GDM1 (cell line): ENCODE measurements at regions not wholly inside any gene's neighbourhood (a gene's known extent, or its start where the extent isn't known, plus 50 kb on each side); places are given as distances from the start of the nearest gene placed in this dataset.
"Not testable (repeated sequence)": the region's sequence is repeated elsewhere in the genome, so short reads cannot be mapped to it uniquely, and the experiment has no call there.

Source experiments
- DNase-seq: peaks from one replicate; lab custom pipeline; 2025; lab: John Stamatoyannopoulos, UW

DNA sequence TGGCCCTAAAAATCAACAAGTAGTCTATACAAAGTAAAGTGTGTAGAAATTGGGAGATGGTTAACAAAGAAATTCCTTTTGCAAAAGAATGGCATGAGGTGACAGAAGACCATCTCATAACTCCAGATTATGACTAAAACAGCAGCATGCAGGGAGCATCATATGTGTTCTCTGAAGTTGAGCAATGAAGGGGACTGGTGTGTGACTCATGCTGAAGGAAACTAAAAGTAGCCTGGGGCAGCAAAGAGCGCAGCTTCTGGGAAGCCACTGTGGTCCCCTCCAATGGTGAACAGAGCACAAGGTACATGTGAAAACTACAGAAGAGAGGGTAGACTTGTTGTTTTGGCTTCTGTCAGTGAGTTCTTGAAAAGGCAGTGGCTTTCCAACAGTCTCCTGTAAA, 133.4 kb downstream of the MACC1 start:
- DNase-seq: no peak

DNA sequence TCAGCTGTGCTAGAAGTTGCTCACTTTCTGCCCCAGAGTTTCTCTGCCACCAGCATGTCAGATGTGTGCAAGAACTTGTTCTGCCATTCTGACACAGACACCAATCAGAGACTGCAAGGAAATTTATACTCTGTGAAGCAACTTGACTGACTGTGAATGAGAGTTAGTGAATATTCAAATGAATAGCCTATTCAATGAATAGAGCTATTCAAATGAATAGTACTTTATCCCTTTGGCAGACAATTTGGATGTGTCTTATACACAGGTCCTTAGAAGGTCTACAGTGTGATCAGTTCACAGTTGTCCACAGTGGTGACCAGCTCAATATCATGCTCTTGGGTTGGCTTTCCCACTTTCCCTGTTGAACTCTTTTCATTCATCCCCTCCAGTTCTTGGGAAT, 138.1 kb downstream of the MACC1 start:
- DNase-seq: no peak

DNA sequence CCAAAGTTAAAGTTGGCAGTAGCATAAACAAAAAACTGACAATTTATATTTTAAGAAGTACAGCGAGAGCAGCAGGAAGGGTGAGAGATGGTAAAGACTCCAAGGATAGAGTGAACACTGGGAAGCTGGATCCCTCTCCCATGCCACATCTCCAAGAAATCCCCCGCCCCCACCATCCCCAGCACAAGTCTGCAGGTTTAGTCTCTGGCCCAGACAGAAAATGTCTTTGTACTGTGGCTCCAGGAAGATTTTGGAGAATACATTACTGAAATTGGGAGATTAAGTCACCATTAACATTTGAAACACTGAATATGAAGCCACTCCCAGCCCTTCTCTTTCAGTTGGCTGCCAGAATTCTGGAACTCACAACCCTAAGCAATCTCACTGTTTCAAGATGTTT, 140.3 kb downstream of the MACC1 start:
- DNase-seq: no peak

DNA sequence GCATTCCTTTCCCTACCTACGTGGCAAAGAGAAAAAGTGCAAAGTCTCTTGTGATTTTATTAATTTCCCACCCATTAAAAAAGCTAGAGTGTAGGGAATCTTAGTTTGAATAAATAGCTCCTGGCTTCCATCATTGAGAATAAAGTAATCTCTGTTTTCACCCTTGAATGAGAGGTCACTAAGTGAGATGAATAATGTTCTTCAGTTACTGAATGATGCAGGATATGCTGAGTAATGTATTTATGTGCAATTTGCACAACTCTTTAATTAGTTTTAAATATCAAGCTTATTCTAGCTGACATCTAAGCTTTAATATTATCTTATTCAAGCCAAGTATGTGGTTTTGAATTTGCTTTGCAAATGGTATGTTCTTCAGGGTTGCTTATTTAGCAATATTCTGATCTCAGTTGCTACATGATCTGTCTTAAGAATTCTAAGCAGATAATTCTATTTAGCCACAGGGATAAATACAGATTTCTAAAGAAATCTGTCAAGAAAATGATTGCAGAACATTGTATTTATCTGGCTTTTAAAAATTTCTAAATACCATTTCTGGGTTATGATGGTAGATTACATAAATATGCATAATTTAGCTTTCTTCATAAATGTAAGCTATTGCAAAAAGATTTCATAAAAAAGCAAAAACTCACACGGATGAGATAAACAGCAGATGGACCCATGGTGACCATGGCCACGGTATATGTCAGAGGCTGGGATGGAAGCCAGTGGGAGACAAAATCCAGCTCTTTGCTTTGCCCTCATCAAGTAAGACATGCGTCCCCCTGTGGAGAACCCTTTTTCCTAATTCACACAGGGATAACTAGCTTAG, 141.0 kb downstream of the MACC1 start:
- DNase-seq: no peak

DNA sequence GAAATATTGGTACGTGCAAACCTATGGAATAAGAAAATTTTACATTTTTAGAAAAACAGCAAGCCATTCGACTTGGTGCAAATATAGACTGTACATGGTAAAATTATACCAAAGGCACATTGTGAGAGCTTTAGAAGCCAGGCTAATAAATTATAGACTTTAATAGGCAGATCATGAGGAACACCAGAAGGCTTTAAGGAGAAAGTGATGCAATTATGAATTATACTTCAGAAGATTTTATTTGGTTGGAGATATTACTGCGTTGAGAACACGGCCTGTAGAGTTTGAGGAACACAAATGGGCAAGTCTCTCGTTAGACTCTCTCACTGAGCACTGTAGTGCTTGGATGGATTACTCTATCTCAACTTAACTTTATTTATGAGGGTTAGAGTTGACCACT, 141.7 kb downstream of the MACC1 start:
- DNase-seq: no peak

DNA sequence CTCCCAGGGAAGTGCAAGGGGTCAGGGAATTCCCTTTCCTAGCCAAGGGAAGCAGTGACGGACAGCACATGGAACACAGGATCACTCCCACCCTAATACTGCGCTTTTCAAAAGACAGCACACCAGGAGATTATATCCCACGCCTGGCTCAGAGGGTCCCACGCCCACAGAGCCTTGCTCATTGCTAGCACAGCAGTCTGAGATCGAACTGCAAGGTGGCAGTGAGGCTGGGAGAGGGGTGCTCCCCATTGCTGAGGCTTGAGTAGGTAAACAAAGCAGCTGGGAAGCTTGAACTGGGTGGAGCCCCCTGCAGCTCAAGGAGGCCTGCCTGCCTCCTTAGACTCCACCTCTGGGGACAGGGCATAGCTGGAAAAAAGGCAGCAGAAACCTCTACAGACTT, 149.2 kb downstream of the MACC1 start:
- DNase-seq: not testable (repeated sequence)

DNA sequence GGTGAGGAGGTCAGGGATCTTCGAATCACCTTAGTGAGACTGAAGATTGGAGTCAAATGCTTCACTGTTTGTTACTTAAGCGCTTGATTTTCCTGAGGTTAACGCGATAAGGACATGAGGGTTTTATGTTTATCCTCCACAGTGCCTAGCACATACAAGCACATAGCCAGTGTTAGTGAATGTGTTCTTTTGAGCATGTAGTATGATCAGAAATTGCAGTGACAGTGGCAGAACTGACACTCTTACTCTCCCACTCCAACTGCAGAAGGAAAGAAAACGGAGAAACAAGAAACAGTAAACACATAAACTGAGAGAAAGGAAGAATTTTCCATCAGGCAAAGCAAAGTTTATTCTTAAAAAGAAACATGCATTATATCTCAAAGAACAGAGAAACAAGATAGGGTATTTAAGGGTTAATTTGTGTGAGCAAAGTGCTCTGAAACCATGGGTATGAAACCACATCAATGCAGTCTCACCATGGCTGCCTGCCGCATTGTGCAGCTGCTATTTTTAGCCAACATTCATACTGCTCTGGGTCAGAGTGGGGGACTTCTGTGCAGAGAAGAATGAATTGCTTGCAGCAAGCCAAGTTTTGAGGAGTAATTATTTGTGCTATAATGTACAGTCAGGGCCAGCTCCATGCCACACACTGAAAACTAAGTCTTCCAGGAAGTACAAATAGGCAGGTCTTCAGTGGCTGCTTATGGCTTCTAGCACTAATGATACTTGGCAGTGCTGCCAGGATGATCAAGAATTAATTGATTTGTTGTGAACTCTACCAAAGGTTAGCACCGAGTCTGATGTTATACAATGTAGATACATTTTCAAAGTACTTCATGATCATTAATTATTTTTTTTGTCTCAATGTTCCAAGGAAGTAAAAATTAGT, 152.0 kb downstream of the MACC1 start:
- peak; percentile 21 for DNase-seq

DNA sequence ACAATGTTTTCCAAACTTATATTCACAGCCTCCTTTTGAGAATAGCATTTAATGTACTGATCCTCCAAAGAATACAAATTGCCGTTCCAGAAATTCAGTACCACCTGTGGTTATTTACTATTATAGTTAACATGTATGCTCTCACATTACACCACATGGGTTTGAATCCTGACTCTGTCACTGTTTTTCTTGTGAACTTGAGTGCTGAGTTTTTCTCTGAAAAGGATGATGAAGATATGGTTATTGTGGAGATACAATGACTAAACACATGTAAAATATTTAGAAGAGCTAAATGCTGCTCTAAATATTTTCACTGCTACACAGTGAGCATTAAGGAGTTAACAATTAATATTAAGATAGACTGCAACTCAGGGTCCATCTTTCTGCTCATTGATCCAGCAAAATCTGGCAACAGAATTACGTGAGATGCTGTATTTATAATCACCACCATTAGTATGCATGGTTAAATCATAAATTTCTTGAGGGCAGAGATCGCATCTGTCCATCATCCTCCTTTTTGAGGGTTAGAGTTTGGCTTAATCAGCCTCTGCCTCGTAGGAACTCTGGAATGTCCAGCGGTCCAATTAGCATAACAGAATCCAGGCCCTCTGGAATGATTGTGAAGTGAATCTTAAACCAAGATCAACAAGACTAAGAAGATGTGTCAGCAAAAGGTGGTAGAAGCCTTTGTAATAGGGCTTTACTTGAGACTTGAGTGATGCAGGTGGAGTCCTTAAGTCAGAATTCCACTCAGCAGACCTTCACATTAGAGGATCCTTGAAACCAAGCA, 152.8 kb downstream of the MACC1 start:
- DNase-seq: no peak

DNA sequence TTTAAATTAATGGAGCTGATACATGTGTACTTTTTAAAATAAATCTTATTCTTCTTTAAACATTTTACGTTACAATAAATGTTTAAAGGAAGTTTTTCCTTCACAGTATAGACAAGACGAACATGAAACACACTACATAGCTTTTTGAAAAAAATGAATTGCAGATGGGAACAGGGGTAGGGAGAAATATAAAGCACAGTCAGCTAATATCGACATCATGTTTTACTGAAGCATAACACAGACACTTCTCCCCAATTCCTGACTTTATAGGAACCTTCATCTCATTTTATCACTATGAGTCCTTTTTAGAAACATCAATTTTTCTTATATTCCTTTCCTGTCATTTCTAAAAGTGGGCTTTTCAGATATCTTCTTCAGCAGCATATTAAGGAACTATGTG, 153.5 kb downstream of the MACC1 start:
- no peak for DNase-seq

DNA sequence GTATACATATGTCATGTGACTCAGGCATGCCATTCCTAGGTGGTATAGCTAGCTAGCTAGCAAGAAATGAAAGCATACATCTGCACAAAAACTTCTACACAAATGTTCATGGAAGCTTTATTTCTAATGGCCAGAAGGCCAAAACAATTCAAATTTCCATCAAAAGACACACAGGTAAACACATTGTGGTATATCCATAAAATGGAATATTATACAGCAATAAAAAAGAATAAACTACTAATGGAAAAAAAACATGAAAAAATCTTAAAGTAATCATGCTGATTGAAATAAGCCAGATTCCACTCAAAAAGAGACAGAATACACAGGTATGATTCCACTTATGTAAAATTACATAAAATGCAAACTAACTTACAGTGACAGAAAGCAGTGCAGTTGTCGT, 154.3 kb downstream of the MACC1 start:
- no peak for DNase-seq

DNA sequence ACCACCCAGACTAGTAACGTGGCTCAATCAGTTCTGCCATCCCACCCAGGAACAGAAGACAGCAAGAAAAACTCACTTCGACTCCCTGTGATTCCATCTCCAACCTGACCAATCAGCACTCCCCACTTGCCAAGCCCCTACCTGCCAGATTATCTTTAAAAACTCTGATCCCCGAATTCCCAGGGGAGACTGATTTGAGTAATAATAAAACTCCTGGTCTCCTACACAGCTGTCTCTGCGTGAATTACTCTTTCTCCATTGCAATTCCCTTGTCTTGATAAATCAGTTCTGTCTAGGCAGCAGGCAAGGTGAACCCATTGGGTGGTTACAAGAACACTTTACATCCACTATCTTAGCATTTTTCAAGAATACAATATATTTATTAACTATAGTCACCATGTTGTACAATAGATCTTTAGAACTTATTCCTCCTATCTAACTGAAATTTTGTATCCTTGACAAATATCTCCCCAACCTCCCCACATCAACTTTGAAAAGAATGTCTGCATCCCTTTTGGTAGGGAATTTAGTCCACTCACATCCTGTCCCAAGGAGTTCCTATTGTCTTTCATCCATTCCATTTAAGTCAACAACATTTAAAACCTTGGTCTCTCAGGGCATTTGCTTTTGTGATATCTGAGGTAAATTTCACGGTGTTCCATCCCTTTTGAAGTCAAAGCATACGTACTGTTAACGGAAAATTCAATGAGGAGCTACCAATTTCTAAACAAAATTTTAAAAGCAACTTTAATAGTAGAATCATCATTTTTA, 163.7 kb downstream of the MACC1 start:
- no peak for DNase-seq

DNA sequence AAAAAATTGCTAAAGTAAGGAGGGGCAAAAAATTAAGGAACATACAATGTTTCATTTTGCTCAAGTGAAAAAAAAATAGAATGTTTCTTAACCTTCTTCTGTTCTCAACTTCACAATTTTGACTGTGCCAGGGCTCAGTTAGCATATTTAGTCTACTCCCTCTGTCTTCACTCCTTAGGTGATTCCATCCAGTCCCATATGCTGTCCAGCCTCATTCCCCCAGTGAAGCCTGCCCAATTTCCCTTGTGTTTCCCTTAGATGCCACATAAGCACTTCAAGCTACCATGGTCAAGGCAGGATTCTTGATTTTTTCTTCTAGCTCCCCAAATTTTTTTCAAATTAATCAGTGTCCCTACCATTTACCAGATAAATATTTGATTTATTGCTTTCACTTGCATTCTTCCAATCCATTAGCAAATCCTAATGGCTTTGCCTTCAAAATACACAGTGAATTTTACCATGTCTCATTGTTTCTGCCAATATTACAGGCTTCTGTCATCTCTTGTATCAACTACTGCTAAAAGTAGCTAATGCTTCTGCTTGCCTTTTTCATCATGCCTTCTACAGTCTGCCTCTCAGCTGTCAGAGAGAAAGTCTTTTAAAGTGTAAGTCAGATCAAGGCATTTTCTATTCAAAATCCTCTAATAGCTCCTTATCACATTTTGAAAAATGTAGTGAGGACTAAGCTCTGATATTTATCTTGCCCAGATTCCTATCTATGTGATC, 166.8 kb downstream of the MACC1 start:
- no peak for DNase-seq

DNA sequence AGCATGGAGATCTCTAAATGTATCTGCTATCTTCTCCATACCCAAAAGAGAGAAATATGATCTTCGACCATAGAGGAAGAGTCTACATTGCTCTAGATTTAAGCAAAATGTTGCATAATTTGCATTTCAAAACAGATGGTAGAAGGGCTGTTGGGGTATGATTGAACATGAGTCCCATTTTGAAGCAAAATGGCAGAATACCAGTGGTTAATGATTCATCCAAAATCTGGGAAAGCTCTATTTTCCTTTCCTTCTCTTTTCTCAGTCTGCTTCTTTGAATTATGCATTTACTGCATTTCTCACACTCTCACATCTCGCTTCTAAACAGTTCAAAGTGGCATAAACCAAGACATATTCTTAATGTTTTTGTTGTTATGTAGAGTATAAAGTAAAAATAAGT, 178.5 kb downstream of the MACC1 start:
- no peak for DNase-seq

DNA sequence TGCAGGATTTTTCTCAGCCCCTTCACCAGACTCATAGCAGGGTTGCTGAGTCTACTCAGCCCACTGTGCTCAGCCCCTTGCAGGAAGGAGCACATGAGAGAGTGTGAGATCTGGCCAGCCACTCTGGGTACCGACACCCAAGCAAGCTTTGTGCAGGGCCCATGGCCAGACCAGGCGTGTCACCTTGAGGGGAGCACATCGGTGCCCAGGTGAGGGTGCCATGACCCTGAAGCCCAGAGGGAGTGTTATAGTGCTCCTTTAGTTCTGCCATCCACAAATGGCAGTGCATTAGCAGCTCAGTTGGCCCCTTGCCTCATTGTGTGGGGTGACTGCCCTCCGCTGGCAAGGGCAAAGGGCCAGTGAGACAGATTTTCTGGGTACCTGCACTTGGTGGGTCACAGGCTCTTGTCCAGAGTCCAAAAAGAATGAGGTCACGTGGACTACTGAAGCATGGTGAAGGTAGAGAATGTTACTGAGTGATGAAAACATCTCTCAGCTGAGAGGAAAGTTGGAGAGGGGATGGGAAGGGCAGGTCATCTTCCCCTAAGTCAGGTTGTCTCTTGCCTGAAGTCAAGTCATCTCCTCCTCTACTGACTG, 181.8 kb downstream of the MACC1 start:
- DNase-seq: no peak

DNA sequence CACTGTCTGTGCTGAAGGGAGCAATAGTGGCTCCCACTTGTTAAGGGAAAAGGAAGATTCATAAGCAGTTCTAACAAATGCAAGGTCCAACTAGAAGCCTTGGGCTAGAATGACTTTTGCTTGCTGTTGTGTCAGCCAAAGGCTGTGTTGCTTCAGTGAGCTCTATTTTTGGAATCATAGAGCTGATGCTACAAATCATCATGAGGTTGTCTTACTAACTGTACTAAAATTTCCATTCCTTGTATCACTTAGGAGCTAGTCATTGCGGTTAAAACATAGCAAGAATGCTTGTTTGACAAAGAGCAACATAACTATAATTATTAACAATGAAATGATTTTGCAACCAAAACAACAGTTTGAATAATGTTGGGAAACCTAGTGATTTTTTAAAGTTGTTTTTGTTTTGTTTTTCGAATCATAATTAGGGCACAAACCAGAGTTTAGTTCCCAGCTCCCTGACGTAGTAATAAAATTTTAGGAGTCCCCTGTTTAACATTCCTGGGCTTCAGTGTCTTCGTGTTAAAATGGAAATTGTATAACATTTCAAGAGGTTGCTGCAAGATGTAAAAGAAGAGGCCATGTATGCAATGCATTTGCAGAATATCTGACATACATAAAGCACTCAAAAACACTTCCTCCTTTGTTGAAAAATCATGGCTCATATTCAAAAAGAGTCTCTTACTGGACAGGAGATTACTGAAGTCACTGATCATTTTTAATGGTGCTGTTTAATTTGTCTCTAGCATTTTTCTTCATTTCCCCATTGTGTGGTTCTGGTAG, 183.4 kb downstream of the MACC1 start:
- no peak for DNase-seq

DNA sequence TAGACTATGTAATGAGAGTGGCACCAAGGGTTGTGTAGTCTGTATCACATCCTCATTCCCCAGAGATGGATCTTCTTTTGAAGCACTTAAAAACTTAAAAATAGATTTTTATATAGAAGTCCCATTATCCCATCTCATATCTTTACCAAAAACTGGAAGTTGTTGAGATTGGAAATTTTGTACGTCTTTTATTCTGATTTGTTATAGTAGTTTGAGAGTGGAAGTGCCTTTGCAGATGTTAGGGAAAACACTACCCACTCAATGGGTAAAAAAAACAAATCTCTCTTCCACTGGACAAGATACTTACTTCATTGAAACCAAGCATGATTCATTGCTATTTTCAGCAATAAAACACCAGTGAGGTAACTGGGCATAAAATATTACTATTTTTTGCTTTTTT, 184.4 kb downstream of the MACC1 start:
- DNase-seq: no peak

DNA sequence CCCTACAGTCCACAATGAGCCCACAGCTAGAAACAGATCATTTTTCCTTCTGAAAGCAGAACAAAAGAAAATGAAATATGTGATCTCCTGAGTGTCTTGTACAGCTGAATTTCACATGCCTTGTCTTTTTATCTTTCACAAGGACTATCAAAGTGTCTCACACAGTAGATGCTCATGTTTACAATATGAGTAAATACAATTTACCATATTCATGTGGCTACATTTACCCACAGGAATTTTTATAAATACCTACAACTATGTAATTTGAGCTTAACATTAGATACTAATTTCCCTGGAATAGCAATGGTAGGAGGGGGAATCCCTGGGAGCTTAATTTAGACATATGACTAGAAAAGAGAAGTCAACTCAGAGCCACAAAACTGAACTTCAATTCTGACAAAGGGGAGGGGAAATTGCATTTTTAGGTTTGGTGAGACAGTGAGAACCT, 186.2 kb downstream of the MACC1 start:
- no peak for DNase-seq

DNA sequence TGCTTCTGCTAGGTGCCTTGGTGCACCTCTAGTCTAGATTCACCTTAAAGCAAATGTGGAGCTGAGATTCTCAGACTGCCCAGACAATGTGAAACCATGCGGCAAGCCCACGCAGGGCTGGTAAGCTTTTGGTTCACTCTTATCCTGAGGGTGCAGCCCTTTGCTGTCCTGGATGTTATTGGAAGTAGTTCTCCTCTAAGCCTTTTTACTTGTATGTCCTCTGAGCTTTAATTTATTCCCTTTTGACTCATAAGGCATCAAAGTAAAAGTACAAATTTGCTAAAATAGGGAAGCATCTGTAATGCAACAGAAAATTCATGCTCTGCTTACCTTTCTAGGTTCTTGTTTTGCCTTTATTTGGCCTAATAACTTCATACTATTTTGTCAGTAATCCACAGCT, 186.8 kb downstream of the MACC1 start:
- DNase-seq: no peak

DNA sequence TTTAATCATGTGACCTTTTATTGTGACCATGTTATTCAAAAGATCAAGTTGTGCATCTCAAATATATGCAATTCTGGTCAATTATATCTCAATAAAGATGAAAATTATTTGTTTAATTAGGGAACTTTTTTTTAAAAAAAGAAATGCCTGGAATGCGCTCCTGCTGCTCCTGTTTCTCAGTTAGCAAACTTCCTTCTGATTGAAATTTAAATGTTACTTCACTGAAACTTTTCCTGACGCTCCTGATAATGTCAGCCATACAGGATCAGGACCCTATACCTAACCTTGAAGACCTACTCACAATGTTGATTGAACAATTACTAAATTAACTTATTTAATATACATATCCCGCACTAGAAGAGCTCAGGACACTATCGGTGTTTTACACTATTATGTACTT, 190.4 kb downstream of the MACC1 start:
- no peak for DNase-seq

DNA sequence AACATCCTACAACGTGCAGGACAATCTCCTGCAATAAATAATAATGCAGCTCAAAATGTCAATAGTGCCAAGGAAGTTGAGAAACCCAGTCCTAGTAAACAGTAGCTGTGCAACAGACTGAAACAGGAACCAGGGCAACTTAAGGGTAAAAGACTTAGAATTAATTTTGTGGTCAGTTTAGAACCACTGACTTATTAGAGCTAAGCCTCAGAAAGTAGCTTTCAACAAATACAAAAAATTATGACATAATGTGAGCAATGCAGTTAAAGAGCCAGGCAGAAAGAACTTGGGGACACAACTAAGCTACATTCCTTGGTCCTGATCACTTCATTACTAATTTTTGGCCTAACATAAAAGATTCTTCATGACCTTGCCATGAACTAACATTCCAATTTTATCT, 195.4 kb downstream of the MACC1 start:
- no peak for DNase-seq
